Brain pericyte (primary cell): ENCODE measurements at regions not wholly inside any gene's neighbourhood (a gene's known extent, or its start where the extent isn't known, plus 50 kb on each side); places are given as distances from the start of the nearest gene placed in this dataset.
"Not testable (repeated sequence)": the region's sequence is repeated elsewhere in the genome, so short reads cannot be mapped to it uniquely, and the experiment has no call there.

ENCODE experiments used
- DNase-seq: peaks from one replicate; pipeline ENCODE4 v3.0.0-alpha.2; 2012; ENCODE audit warnings: low read depth, low spot score

- no peak for DNase-seq
These were observed 49.9 kb upstream of the CAPRIN1 start for GRCh38 chr11:34001557-34002064.

- no peak for DNase-seq
These were observed 52.1 kb upstream of the CAPRIN1 start for GRCh38 chr11:33999393-33999792.

GRCh38 chr11:33997584-33998251, 53.8 kb upstream of the CAPRIN1 start:
- DNase-seq, result no peak

GRCh38 chr11:33996498-33997454, 54.8 kb upstream of the CAPRIN1 start:
- peak; percentile 13 for DNase-seq

- no peak for DNase-seq
These were observed 56.6 kb upstream of the CAPRIN1 start for GRCh38 chr11:33994937-33995336.

GRCh38 chr11:33991136-33991535, 60.4 kb upstream of the CAPRIN1 start:
- DNase-seq, result not testable (repeated sequence)

- DNase-seq, result not testable (repeated sequence)
These were observed 61.4 kb upstream of the CAPRIN1 start for GRCh38 chr11:33990131-33990530.

GRCh38 chr11:33989461-33989860, 62.1 kb upstream of the CAPRIN1 start:
- DNase-seq, result no peak

GRCh38 chr11:33988586-33989370, 62.8 kb upstream of the CAPRIN1 start:
- no peak for DNase-seq

GRCh38 chr11:33987975-33988580, 63.5 kb upstream of the CAPRIN1 start:
- peak; percentile 39 for DNase-seq

GRCh38 chr11:33987545-33987944, 64.0 kb upstream of the CAPRIN1 start:
- DNase-seq, result no peak

GRCh38 chr11:33986597-33987501, 64.7 kb upstream of the CAPRIN1 start:
- DNase-seq, result not testable (repeated sequence)

- no peak for DNase-seq
These were observed 66.7 kb upstream of the CAPRIN1 start for GRCh38 chr11:33984682-33985389.

- no peak for DNase-seq
These were observed 68.9 kb upstream of the CAPRIN1 start for GRCh38 chr11:33982661-33983060.

GRCh38 chr11:33980897-33981296, 70.6 kb upstream of the CAPRIN1 start:
- DNase-seq, result no peak

- no peak for DNase-seq
These were observed 73.2 kb upstream of the CAPRIN1 start for GRCh38 chr11:33978376-33978775.

- no peak for DNase-seq
These were observed 73.9 kb upstream of the CAPRIN1 start for GRCh38 chr11:33977676-33978075.

- DNase-seq, result no peak
These were observed 74.9 kb upstream of the CAPRIN1 start for GRCh38 chr11:33976495-33977199.

- no peak for DNase-seq
These were observed 76.7 kb upstream of the CAPRIN1 start for GRCh38 chr11:33974804-33975203.
